CD14-positive monocyte (primary cell): ENCODE measurements at regions not wholly inside any gene's neighbourhood (a gene's known extent, or its start where the extent isn't known, plus 50 kb on each side); places are given as distances from the start of the nearest gene placed in this dataset.

Experiments used
- DNase-seq, 3 donors: peaks; one replicate each; pipeline ENCODE4 v3.0.0-alpha.2; 2011 to 2022
- H2AFZ ChIP-seq: 2 replicates; pipeline ENCODE4 v1.6.0; 2012; ENCODE audit warnings: mild to moderate bottlenecking, low read depth, low read length, inconsistent platforms; ENCODE audit not compliant: insufficient read depth, poor library complexity, severe bottlenecking
- H3K27ac ChIP-seq, 2 donors: 1 replicate in 1 of 2; 2 replicates in 1 of 2; pipeline ENCODE4 v1.5.1; 2012 to 2013; ENCODE audit warnings: low read length in 2 of 2, control low read depth in 1 of 2, inconsistent platforms in 1 of 2, low read depth in 1 of 2, mild to moderate bottlenecking in 1 of 2
- H3K27me3 ChIP-seq, 2 donors: one replicate each; pipeline versions ENCODE4 v1.6.0 to v1.6.1; 2011 to 2013; ENCODE audit warnings: low read length in 2 of 2; ENCODE audit not compliant: control insufficient read depth in 2 of 2, insufficient read depth in 2 of 2
- H3K36me3 ChIP-seq, 2 donors: replicated peaks in 1 of 2; 1 replicate in 1 of 2; 2 replicates in 1 of 2; pipeline versions ENCODE4 v1.5.1 to v1.6.1; 2012 to 2013; ENCODE audit warnings: low read length in 2 of 2, control low read depth in 1 of 2, inconsistent platforms in 1 of 2, mild to moderate bottlenecking in 1 of 2; ENCODE audit not compliant: insufficient read depth in 2 of 2, control insufficient read depth in 1 of 2
- H3K4me1 ChIP-seq, 2 donors: 1 replicate in 1 of 2; 2 replicates in 1 of 2; pipeline versions ENCODE4 v1.5.1 to v1.6.1; 2012 to 2013; ENCODE audit warnings: low read length in 2 of 2, control low read depth in 1 of 2, inconsistent platforms in 1 of 2, mild to moderate bottlenecking in 1 of 2, moderate library complexity in 1 of 2; ENCODE audit not compliant: insufficient read depth in 2 of 2, control insufficient read depth in 1 of 2
- H3K4me2 ChIP-seq: replicated peaks from 2 replicates; pipeline ENCODE3; 2012; ENCODE audit warnings: low read length, moderate library complexity, mild to moderate bottlenecking; ENCODE audit not compliant: poor library complexity, severe bottlenecking; ENCODE audit errors: extremely low read depth
- H3K4me3 ChIP-seq, 3 experiments: fragments of 200-600 bp in 1 of 3; sonication (generic) in 1 of 3; replicated peaks in 1 of 3; 1 replicate in 2 of 3; 2 replicates in 1 of 3; pipeline ENCODE4 v1.5.1; 2011 to 2013; ENCODE audit warnings: low read length in 3 of 3, mild to moderate bottlenecking in 3 of 3, control low read depth in 2 of 3, low read depth in 2 of 3, inconsistent platforms in 1 of 3, moderate library complexity in 1 of 3
- H3K79me2 ChIP-seq: 2 replicates; pipeline ENCODE4 v1.6.0; 2012; ENCODE audit warnings: mild to moderate bottlenecking, control low read depth, inconsistent platforms, low read length, moderate library complexity; ENCODE audit not compliant: insufficient read depth
- H3K9ac ChIP-seq: 2 replicates; pipeline ENCODE4 v1.6.0; 2017; ENCODE audit warnings: low read length, mild to moderate bottlenecking; ENCODE audit not compliant: insufficient read depth, poor library complexity, severe bottlenecking
- H3K9me3 ChIP-seq, 2 donors: replicated peaks in 1 of 2; 1 replicate in 1 of 2; 2 replicates in 1 of 2; pipeline versions ENCODE4 v1.5.1 to v1.6.1; 2012 to 2013; ENCODE audit warnings: low read length in 2 of 2, control low read depth in 1 of 2; ENCODE audit not compliant: control insufficient read depth in 1 of 2, insufficient read depth in 1 of 2
- H4K20me1 ChIP-seq: 2 replicates; pipeline ENCODE4 v1.6.0; 2012; ENCODE audit warnings: mild to moderate bottlenecking, low read length, control low read depth, moderate library complexity; ENCODE audit not compliant: insufficient read depth
- H3K27ac Mint-ChIP-seq, 7 donors: one replicate each; pipeline ENCODE4 v1.8.0; 2020; ENCODE audit warnings: mild to moderate bottlenecking in 7 of 7, mixed read lengths in 7 of 7, moderate library complexity in 6 of 7, inconsistent platforms in 2 of 7
- H3K27me3 Mint-ChIP-seq, 3 donors: one replicate each; pipeline ENCODE4 v1.8.0; 2021 to 2022; ENCODE audit warnings: low read depth in 3 of 3, mild to moderate bottlenecking in 3 of 3, mixed read lengths in 3 of 3, moderate library complexity in 3 of 3, inconsistent platforms in 1 of 3
- H3K36me3 Mint-ChIP-seq, 2 donors: one replicate each; pipeline ENCODE4 v1.8.0; 2020; ENCODE audit warnings: mixed read lengths in 2 of 2, inconsistent platforms in 1 of 2, mild to moderate bottlenecking in 1 of 2
- H3K4me1 Mint-ChIP-seq: one replicate; pipeline ENCODE4 v1.8.0; 2020; ENCODE audit warnings: mild to moderate bottlenecking, mixed read lengths
- H3K4me3 Mint-ChIP-seq, 2 donors: one replicate each; pipeline ENCODE4 v1.8.0; 2020; ENCODE audit warnings: mild to moderate bottlenecking in 2 of 2, mixed read lengths in 2 of 2, moderate library complexity in 1 of 2
- H3K9me3 Mint-ChIP-seq, 7 donors: one replicate each; pipeline ENCODE4 v1.8.0; 2020 to 2022; ENCODE audit warnings: mixed read lengths in 7 of 7, mild to moderate bottlenecking in 6 of 7, moderate library complexity in 6 of 7, inconsistent platforms in 2 of 7
- CTCF ChIP-seq: fragments of 200-600 bp; IDR thresholded peaks from one replicate; pipeline ENCODE4 v1.8.0; 2022; ENCODE audit warnings: antibody characterized with exemption, mild to moderate bottlenecking
- WGBS: methylation state at CpG from one replicate; pipeline ENCODE4 v1.1.5; 2013; ENCODE audit warnings: missing lambda C conversion rate; ENCODE audit not compliant: insufficient coverage; 5-methylcytosine and 5-hydroxymethylcytosine counted together
- intact Hi-C, 2 donors: fragments of 100-400 bp; cut with micrococcal nuclease; formaldehyde crosslinking; loops; one replicate each; pipeline versions ENCODE4 v1.15.0 to v1.15.1; 2023

- Mint-ChIP-seq H3K9me3 (peaks cover 0 to 3% (median 0%) of the 10 kb centered on the region in 7 donors), H3K27me3 (no peaks in the 10 kb centered on the region), H3K4me3 (no peak overlapping the region), H3K4me1 (no peaks in the 10 kb centered on the region), H3K36me3 (no peaks in the 10 kb centered on the region), H3K27ac (no peak overlapping the region)
- Histone ChIP-seq H2AFZ (no peak overlapping the region), H3K4me2 (no peak overlapping the region), H3K4me1 (no peaks in the 10 kb centered on the region), H3K79me2 (no peaks in the 10 kb centered on the region), H3K36me3 (no peaks in the 10 kb centered on the region), H3K27me3 (no peaks in the 10 kb centered on the region), H3K9me3 (no peaks in the 10 kb centered on the region), H3K4me3 (no peak overlapping the region), H3K27ac (no peak overlapping the region), H3K9ac (no peak overlapping the region), H4K20me1 (no peaks in the 10 kb centered on the region)
- TF ChIP-seq CTCF = no peak
- DNase-seq = no peak
- intact Hi-C loops = no loop called here
- no CpG with 5 or more reads among the region's 1 CpG for WGBS
Measured at GRCh38 chr9:12276505-12276904, 416.7 kb upstream of the TYRP1 start.

- no peak for TF ChIP-seq CTCF
- Histone ChIP-seq H3K79me2 (no peaks in the 10 kb centered on the region), H3K4me2 (no peak overlapping the region), H3K9ac (no peak overlapping the region), H3K4me1 (no peaks in the 10 kb centered on the region), H3K27ac (no peak overlapping the region), H3K9me3 (no peaks in the 10 kb centered on the region), H3K36me3 (no peaks in the 10 kb centered on the region), H3K27me3 (no peaks in the 10 kb centered on the region), H3K4me3 (no peak overlapping the region), H4K20me1 (no peaks in the 10 kb centered on the region), H2AFZ (no peak overlapping the region)
- intact Hi-C loops = no loop called here
- H3K9me3 Mint-ChIP-seq = peaks cover 0 to 3% (median 0%) of the 10 kb centered on the region in 7 donors
- H3K27ac Mint-ChIP-seq = no peak overlapping the region
- no peaks in the 10 kb centered on the region for H3K27me3 Mint-ChIP-seq
- H3K36me3 Mint-ChIP-seq = no peaks in the 10 kb centered on the region
- H3K4me1 Mint-ChIP-seq = no peaks in the 10 kb centered on the region
- DNase-seq = no peak
- no peak overlapping the region for H3K4me3 Mint-ChIP-seq
Measured at GRCh38 chr9:12289711-12290110, 403.5 kb upstream of the TYRP1 start.
